Astrocyte (in vitro differentiated cells and primary cell): ENCODE measurements at regions not wholly inside any gene's neighbourhood (a gene's known extent, or its start where the extent isn't known, plus 50 kb on each side); places are given as distances from the start of the nearest gene placed in this dataset.

ENCODE experiments used
- EZH2 ChIP-seq: IDR thresholded peaks from 2 replicates; pipeline ENCODE4 v1.6.1; 2012; ENCODE audit warnings: mild to moderate bottlenecking, low read length, inconsistent platforms; ENCODE audit not compliant: insufficient read depth
- TF ChIP-seq, protein P1 (sequence below): IDR thresholded peaks from 2 replicates; pipeline ENCODE4 v1.5.1; 2011; ENCODE audit warnings: low read depth, mild to moderate bottlenecking, inconsistent platforms, low read length, moderate library complexity; ENCODE audit not compliant: insufficient read depth

- TF ChIP-seq, protein P1, sequence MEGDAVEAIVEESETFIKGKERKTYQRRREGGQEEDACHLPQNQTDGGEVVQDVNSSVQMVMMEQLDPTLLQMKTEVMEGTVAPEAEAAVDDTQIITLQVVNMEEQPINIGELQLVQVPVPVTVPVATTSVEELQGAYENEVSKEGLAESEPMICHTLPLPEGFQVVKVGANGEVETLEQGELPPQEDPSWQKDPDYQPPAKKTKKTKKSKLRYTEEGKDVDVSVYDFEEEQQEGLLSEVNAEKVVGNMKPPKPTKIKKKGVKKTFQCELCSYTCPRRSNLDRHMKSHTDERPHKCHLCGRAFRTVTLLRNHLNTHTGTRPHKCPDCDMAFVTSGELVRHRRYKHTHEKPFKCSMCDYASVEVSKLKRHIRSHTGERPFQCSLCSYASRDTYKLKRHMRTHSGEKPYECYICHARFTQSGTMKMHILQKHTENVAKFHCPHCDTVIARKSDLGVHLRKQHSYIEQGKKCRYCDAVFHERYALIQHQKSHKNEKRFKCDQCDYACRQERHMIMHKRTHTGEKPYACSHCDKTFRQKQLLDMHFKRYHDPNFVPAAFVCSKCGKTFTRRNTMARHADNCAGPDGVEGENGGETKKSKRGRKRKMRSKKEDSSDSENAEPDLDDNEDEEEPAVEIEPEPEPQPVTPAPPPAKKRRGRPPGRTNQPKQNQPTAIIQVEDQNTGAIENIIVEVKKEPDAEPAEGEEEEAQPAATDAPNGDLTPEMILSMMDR: no peak
- no peak for TF ChIP-seq EZH2
Observed at GRCh38 chr14:104350463-104351185, 212.2 kb downstream of the KIF26A start.
